Sciatic nerve (tissue), 2 donors: ENCODE measurements at regions not wholly inside any gene's neighbourhood (a gene's known extent, or its start where the extent isn't known, plus 50 kb on each side); places are given as distances from the start of the nearest gene placed in this dataset.

Experiments
- ATAC-seq: fragments of 200-7000 bp; cut with Tn5 transposase; one replicate; pipeline ENCODE4 v1.9.1; 2020; ENCODE audit warnings: mild to moderate bottlenecking, moderate library complexity
- DNase-seq: peaks from one replicate; pipeline ENCODE4 v3.0.0-alpha.2; 2020; ENCODE audit warnings: low spot score
- intact Hi-C: fragments of 100-400 bp; cut with DNase I; formaldehyde crosslinking; loops from one replicate; pipeline ENCODE4 v1.14.2; 2022
- donor health status: DM: no; HTN: no; CAD: no.
- donor health status: DM: no; HTN: no; CAD: no.

DNA sequence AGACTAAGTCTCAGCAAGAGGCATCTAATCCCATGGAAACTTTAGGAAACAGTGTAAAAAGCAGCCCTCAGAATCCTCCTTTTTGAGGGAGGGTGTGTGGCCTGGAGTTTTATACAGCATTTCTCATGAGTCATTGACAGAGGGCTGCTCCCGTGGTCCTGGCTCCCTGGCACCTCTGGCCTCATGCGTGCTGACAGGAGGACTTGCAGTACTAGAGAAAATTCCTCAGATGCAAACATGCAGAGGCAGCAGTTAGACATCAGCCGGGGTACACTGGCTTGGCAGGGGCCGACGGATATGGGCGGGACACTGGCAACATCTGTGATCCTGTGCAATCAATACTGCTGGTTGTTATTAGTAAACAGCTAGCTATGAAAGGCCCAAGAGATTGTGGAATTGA is 925.1 kb upstream of the CELF2 start:
- ATAC-seq = no peak
- intact Hi-C loops = no loop called here
- no peak for DNase-seq

DNA sequence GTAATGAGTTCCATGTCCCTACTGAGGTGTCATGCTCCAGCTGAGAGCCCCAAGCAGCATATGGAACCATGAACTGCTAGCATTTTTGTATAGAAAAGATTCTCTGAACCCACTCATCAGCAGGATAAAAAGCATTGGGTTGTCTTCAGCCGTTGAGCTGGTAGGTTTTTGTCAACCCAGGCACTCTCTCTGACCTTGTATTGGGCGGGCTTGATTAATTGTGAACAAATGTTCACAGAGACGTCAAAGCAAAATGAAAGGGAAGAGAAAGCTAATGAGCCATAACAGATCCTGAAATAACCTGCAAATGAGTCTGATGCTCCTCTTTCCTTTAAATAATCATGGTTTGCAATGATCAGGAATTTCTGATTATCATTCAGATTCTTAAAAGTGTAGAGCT is 924.7 kb upstream of the CELF2 start:
- ATAC-seq (no peak), DNase-seq (no peak)
- intact Hi-C loops = no loop called here

DNA sequence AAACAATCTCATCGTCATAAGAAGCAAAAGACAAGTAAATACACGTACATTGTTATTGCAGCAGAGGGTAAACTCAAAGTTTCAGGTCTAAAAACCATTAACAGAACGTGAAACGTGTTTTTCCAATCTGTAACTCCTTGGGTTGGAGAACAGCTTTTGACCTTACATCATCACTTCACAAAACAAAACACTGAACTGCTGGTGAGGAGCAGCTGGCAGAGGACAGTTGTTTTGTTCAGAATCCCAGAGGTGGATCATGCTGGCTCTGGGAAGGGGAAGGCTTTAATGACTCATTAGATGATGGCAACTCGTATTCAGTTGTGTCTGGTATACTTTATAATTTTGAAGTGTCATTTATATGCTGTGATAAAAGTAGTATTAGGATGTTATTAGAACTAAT is 923.0 kb upstream of the CELF2 start:
- intact Hi-C loops = no loop called here
- ATAC-seq (no peak), DNase-seq (no peak)

DNA sequence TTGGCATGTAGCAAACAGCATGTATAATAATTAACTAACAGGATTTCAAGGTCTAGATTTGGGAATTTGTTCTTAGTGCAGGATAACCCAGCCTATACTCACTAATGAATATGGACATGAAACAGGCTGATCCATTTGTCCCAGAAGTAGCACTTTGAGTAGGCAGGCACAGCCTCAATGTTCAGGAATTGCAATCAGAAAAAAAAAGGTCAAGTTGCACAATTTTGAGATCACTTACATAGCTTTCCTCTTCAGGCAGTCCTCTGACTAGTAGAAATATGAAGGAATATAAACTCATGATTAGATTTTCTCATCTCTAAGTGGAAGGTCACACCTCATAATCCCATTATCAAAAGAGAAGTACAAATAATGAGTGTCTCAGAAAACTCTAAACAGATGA is 921.4 kb upstream of the CELF2 start:
- ATAC-seq (no peak), DNase-seq (no peak)
- intact Hi-C loops = no loop called here

- no peak for ATAC-seq
- no peak for DNase-seq
- intact Hi-C loops = no loop called here
These were observed 920.8 kb upstream of the CELF2 start for GRCh38 chr10:10096898-10097297.

DNA sequence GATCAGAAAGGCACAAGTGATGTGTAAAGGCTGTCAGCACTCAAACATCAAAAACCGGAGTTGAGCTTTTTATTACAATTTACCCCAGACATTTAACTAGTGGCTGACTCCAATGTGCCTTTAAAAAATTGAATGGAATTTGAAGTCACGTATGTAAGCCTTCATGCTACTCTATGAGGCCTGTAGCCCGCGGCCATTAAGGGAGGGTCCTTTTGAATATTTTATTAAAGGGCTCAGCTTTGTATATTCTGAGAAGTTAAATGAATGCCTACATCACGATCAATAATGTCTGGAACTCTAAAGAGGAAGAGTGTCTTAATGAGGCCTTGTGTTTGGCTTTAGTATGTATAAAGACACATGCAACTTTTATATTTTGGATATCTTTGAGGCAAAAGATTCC is 916.6 kb upstream of the CELF2 start:
- ATAC-seq (no peak), DNase-seq (no peak)
- intact Hi-C loops = no loop called here

DNA sequence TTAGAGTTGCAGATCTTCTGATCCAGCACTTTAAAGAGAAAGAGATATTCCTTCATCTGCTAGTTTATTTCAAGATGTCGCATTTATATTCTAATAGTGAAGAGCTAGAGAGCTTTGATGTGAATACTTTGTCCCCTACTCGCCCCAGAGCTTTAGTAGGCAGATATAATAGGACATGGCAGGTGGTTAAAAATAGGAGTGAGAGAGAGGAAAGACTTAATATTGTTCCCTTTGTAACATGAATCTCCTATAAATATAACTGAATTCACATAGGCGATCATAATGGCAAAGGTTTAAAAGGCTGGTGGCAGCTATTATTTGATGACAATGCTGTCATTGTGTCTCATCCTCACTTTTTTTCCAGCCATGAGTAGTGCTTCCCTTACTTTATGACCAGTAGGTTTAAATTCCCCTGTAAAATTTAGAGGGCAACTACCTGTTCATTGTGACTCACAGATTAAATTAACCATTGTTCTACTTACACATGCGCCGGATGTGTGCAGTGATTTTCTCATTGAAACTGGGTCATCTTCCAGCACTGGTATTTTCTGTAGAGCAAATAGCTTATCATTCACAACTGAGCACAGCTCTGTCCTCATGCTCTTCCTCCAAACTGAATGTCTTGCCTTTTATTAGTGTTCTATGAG is 906.7 kb upstream of the CELF2 start:
- intact Hi-C loops = no loop called here
- ATAC-seq (no peak), DNase-seq (no peak)

GRCh38 chr10:10118131-10118530 is 899.5 kb upstream of the CELF2 start:
- ATAC-seq (no peak), DNase-seq (no peak)
- intact Hi-C loops = no loop called here

- ATAC-seq = no peak
- no peak for DNase-seq
- intact Hi-C loops = no loop called here
These were observed 897.0 kb upstream of the CELF2 start for GRCh38 chr10:10120671-10121070.

DNA sequence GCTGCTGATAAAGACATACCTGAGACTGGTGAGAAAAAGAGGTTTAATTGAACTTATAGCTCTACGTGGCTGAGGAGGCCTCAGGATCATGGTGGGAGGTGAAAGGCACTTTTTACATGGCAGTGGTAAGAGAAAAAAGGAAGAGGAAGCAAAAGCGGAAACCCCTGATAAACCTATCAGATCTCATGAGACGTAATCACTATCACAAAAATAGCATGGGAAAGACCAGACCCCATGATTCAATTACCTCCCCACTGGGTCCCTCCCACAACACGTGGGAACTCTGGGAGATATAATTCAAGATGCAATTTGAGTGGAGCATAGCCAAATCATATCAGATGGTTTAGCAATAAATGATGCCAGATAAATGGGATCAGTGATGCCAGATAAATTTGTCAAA is 892.0 kb upstream of the CELF2 start:
- intact Hi-C loops = no loop called here
- ATAC-seq = no peak

GRCh38 chr10:10126218-10126617 is 891.5 kb upstream of the CELF2 start:
- no peak for ATAC-seq
- DNase-seq = no peak
- intact Hi-C loops = no loop called here

More for the DNA sequence above, 892.0 kb upstream of the CELF2 start:
- DNase-seq = no peak

GRCh38 chr10:10128387-10128786 is 889.3 kb upstream of the CELF2 start:
- no peak for DNase-seq
- intact Hi-C loops = no loop called here
- ATAC-seq = no peak

DNA sequence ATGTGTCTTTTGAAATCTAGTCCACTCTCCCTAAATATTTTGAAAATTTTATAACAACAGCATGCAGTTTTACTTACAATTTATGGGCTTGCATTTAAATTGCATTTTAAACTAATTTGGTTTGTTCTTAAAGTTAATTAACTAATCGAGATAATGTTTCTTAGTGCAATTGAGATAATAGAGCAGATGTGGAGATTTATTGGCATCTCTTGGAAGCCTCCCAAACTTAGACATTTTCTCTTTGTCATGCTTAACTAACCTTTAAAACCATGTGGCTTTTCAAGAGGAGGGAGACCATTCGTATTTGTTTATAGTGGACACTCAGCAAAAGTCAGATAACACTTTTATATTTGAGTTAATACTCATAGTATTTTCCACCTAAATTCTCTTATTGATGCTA is 887.0 kb upstream of the CELF2 start:
- DNase-seq = no peak
- intact Hi-C loops = no loop called here
- no peak for ATAC-seq

DNA sequence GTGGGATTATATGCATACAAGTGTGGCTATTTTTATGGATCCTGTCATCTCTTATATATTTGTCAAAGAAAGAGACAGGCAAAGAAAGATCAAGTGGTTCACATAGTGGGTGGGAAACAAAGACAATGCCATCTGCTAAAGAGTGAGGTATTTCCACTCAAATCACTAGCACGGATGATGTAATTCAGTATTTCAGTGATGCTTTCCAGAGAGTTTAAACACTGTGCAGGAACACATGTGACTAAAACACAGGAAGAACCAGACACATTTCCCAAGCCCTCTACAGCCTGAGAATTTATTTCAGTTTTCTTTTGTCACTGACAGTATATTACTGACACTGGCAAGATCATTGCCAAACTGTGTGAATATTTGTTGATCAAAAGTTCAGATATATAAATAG is 885.7 kb upstream of the CELF2 start:
- ATAC-seq (no peak), DNase-seq (no peak)
- intact Hi-C loops = no loop called here

DNA sequence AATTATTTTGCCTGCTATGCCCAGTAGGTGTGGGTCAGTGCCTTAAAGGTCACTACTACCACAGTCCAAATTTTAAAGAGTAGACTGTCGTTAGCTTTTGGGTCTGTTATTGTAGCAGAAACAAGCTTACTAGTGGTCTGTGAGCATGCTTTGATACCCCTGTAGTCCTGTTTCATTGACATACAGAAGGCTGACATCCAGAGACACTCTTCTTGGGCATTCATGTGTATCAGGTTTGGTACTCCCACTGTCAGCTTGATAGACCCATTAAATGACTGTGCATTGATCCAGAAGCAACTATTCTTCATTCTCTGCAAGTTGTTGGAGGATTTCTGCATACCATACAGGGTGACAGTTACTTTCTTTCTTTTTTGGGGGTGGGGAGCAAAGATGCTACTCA is 884.4 kb upstream of the CELF2 start:
- intact Hi-C loops = no loop called here
- DNase-seq = no peak

GRCh38 chr10:10138685-10139084 is 879.0 kb upstream of the CELF2 start:
- intact Hi-C loops = no loop called here
- no peak for DNase-seq
- no peak for ATAC-seq

More for the DNA sequence above, 884.4 kb upstream of the CELF2 start:
- no peak for ATAC-seq

- intact Hi-C loops = no loop called here
- ATAC-seq = no peak
- DNase-seq = no peak
These were observed 875.8 kb upstream of the CELF2 start for GRCh38 chr10:10141782-10142382.

GRCh38 chr10:10146604-10147003 is 871.1 kb upstream of the CELF2 start:
- intact Hi-C loops = no loop called here
- no peak for ATAC-seq
- no peak for DNase-seq

DNA sequence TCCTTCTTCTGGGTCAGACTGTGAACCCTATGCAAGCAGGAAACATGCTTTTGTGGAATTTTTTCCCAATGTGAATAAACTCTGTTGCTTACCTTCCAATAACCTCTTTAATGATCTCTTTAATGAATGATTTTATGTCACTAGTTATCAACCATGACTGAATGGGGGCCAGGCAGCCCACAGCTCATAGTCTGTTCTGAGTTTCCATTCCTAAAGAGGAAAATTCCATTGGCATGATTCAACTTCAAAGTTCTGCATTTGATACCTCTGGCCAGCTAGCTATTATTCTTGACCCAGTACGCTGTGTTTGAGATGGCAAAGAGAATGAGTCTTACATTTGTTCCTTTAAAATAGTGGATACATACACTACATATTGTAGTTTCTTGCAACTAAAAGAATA is 867.8 kb upstream of the CELF2 start:
- intact Hi-C loops = no loop called here
- ATAC-seq = no peak
- DNase-seq = no peak

GRCh38 chr10:10156917-10157600 is 860.6 kb upstream of the CELF2 start:
- intact Hi-C loops = no loop called here
- DNase-seq (no peak), ATAC-seq (no peak)

GRCh38 chr10:10160821-10161312 is 856.8 kb upstream of the CELF2 start:
- no peak for ATAC-seq
- no peak for DNase-seq
- intact Hi-C loops = no loop called here
